ENCODE measurements at regions not wholly inside any gene's neighbourhood (a gene's known extent, or its start where the extent isn't known, plus 50 kb on each side); places are given as distances from the start of the nearest gene placed in this dataset.

GRCh38 chr3:74506246-74506645, 108.2 kb downstream of the CNTN3 start:
- no peak for DNase-seq

- no peak for DNase-seq
These were observed 113.5 kb downstream of the CNTN3 start for GRCh38 chr3:74501007-74501406.

- DNase-seq = no peak
These were observed 114.2 kb downstream of the CNTN3 start for GRCh38 chr3:74500257-74500656.

- no peak for DNase-seq
These were observed 122.6 kb downstream of the CNTN3 start for GRCh38 chr3:74491874-74492273.

GRCh38 chr3:74489050-74489792, 125.2 kb downstream of the CNTN3 start:
- DNase-seq = no peak

- no peak for DNase-seq
These were observed 134.5 kb downstream of the CNTN3 start for GRCh38 chr3:74479915-74480314.

GRCh38 chr3:74470313-74470712, 144.1 kb downstream of the CNTN3 start:
- DNase-seq = no peak

- DNase-seq = no peak
These were observed 144.7 kb downstream of the CNTN3 start for GRCh38 chr3:74469713-74470112.

GRCh38 chr3:74469151-74469550, 145.3 kb downstream of the CNTN3 start:
- no peak for DNase-seq

- DNase-seq = peak in 1 of 2 donors; percentile 2
These were observed 148.6 kb downstream of the CNTN3 start for GRCh38 chr3:74465715-74466410.

GRCh38 chr3:74463515-74463914, 150.9 kb downstream of the CNTN3 start:
- no peak for DNase-seq

GRCh38 chr3:74456166-74456565, 158.3 kb downstream of the CNTN3 start:
- DNase-seq = no peak

- DNase-seq = no peak
These were observed 167.2 kb downstream of the CNTN3 start for GRCh38 chr3:74447221-74447620.

- no peak for DNase-seq
These were observed 168.9 kb downstream of the CNTN3 start for GRCh38 chr3:74445541-74445940.

GRCh38 chr3:74443102-74443501, 171.4 kb downstream of the CNTN3 start:
- no peak for DNase-seq

GRCh38 chr3:74442683-74443082, 171.8 kb downstream of the CNTN3 start:
- DNase-seq = no peak

- no peak for DNase-seq
These were observed 172.4 kb downstream of the CNTN3 start for GRCh38 chr3:74442068-74442467.

GRCh38 chr3:74436184-74436583, 178.3 kb downstream of the CNTN3 start:
- no peak for DNase-seq

- DNase-seq = no peak
These were observed 178.8 kb downstream of the CNTN3 start for GRCh38 chr3:74435631-74436030.

- no peak for DNase-seq
These were observed 180.1 kb downstream of the CNTN3 start for GRCh38 chr3:74434406-74434805.

- DNase-seq = no peak
These were observed 187.9 kb downstream of the CNTN3 start for GRCh38 chr3:74426571-74426970.

GRCh38 chr3:74423867-74424266, 190.6 kb downstream of the CNTN3 start:
- peak in 1 of 2 donors; percentile 17 for DNase-seq

GRCh38 chr3:74420538-74421124, 193.8 kb downstream of the CNTN3 start:
- no peak for DNase-seq

GRCh38 chr3:74415731-74416130, 198.7 kb downstream of the CNTN3 start:
- DNase-seq = no peak

All from hippocampal formation (tissue), 2 donors.